Vagina (tissue), 2 donors: ENCODE measurements at regions not wholly inside any gene's neighbourhood (a gene's known extent, or its start where the extent isn't known, plus 50 kb on each side); places are given as distances from the start of the nearest gene placed in this dataset.
"Not testable (repeated sequence)": the region's sequence is repeated elsewhere in the genome, so short reads cannot be mapped to it uniquely, and the experiment has no call there.

Experiments used
- POLR2A ChIP-seq, 2 donors: fragments of 450-650 bp; IDR thresholded peaks; one replicate each; pipeline ENCODE4 v1.6.1; 2017; ENCODE audit warnings: antibody characterized with exemption in 2 of 2, mild to moderate bottlenecking in 2 of 2, moderate library complexity in 2 of 2
- POLR2AphosphoS5 ChIP-seq, 2 donors: sonication (generic); formaldehyde crosslinking; IDR thresholded peaks; one replicate each; pipeline ENCODE4 v1.9.0; 2017; ENCODE audit warnings: antibody characterized with exemption in 2 of 2, mild to moderate bottlenecking in 2 of 2, low read depth in 1 of 2; ENCODE audit not compliant: insufficient read depth in 1 of 2
- TF ChIP-seq, protein P1 (sequence below), 3 experiments: fragments of 450-650 bp in 2 of 3; fragments of 200-600 bp in 1 of 3; sonication (generic) in 1 of 3; IDR thresholded peaks; one replicate each; pipeline ENCODE4 v1.5.1; 2017 to 2019; ENCODE audit warnings: antibody characterized with exemption in 3 of 3, mild to moderate bottlenecking in 2 of 3, moderate library complexity in 2 of 3

DNA sequence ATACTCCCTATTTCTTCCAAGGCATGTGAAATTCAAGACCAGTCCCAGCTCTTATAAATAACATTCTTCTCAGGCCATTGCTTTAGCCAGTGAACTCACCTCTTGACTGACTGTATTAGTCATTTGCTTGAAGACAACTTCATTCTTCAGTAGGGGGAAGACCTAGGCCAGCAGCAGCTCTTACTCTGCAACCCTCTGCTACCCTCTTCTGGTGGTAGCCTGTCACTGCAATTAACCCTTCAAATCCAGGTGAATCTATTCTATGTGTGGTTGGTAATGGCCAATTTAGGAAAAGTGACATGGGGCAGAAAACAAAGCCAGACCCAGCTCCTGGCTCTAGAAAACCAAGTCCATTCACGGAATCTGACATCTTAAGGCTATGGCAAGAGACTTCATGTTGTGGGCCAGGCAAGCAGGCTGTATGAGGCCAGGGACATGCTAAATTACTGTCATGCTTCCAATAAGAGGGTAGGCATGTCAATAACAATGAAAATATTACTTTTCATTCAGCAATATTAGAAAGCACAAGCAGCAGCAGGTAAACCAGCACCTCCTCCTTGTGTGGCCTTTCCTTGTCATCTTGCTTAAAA, 317.9 kb upstream of the FOLH1 start:
- TF ChIP-seq, protein P1, sequence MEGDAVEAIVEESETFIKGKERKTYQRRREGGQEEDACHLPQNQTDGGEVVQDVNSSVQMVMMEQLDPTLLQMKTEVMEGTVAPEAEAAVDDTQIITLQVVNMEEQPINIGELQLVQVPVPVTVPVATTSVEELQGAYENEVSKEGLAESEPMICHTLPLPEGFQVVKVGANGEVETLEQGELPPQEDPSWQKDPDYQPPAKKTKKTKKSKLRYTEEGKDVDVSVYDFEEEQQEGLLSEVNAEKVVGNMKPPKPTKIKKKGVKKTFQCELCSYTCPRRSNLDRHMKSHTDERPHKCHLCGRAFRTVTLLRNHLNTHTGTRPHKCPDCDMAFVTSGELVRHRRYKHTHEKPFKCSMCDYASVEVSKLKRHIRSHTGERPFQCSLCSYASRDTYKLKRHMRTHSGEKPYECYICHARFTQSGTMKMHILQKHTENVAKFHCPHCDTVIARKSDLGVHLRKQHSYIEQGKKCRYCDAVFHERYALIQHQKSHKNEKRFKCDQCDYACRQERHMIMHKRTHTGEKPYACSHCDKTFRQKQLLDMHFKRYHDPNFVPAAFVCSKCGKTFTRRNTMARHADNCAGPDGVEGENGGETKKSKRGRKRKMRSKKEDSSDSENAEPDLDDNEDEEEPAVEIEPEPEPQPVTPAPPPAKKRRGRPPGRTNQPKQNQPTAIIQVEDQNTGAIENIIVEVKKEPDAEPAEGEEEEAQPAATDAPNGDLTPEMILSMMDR (IDR thresholded peaks at IDR 0.05) = peak in 1 of 3 experiments; percentile 14
- not testable (repeated sequence) for TF ChIP-seq POLR2A (IDR thresholded peaks at IDR 0.05); POLR2AphosphoS5 (IDR thresholded peaks at IDR 0.05; ENCODE audit: insufficient read depth in 1 of 2, low read depth in 1 of 2)
